VCaP (cell line): ENCODE measurements at regions not wholly inside any gene's neighbourhood (a gene's known extent, or its start where the extent isn't known, plus 50 kb on each side); places are given as distances from the start of the nearest gene placed in this dataset.
"Not testable (repeated sequence)": the region's sequence is repeated elsewhere in the genome, so short reads cannot be mapped to it uniquely, and the experiment has no call there.

Experiments used
- H3K27ac ChIP-seq: fragments of 450-650 bp; 2 replicates; pipeline ENCODE4 v1.5.1; 2017
- CTCF ChIP-seq: fragments of 450-650 bp; conservative IDR thresholded peaks from 2 replicates; pipeline ENCODE4 v1.5.1; 2017; ENCODE audit warnings: mild to moderate bottlenecking, moderate library complexity

GRCh38 chr1:115524236-115524635 lies 117.5 kb upstream of the VANGL1 start:
- peak overlapping the region; percentile 46 for H3K27ac ChIP-seq
- TF ChIP-seq CTCF = no peak

GRCh38 chr1:115522386-115522785 lies 119.4 kb upstream of the VANGL1 start:
- no peak for TF ChIP-seq CTCF

GRCh38 chr1:115515270-115515669 lies 126.5 kb upstream of the VANGL1 start:
- H3K27ac ChIP-seq = no peak overlapping the region
- no peak for TF ChIP-seq CTCF

More at GRCh38 chr1:115522386-115522785, 119.4 kb upstream of the VANGL1 start:
- no peak overlapping the region for H3K27ac ChIP-seq

GRCh38 chr1:115510226-115510625 lies 131.5 kb upstream of the VANGL1 start:
- not testable (repeated sequence) for H3K27ac ChIP-seq

GRCh38 chr1:115507901-115508300 lies 133.9 kb upstream of the VANGL1 start:
- no peak for TF ChIP-seq CTCF
- H3K27ac ChIP-seq = no peak overlapping the region

GRCh38 chr1:115506924-115507589 lies 134.7 kb upstream of the VANGL1 start:
- TF ChIP-seq CTCF = peak; percentile 65
- no peak overlapping the region for H3K27ac ChIP-seq

- H3K27ac ChIP-seq = no peak overlapping the region
- no peak for TF ChIP-seq CTCF
Observed at GRCh38 chr1:115506518-115506917, 135.3 kb upstream of the VANGL1 start.

- no peak for TF ChIP-seq CTCF
- H3K27ac ChIP-seq = no peak overlapping the region
Observed at GRCh38 chr1:115505148-115505571, 136.6 kb upstream of the VANGL1 start.

- H3K27ac ChIP-seq = not testable (repeated sequence)
Observed at GRCh38 chr1:115502183-115502582, 139.6 kb upstream of the VANGL1 start.
